Skeletal muscle satellite cell (primary cell): ENCODE measurements at regions not wholly inside any gene's neighbourhood (a gene's known extent, or its start where the extent isn't known, plus 50 kb on each side); places are given as distances from the start of the nearest gene placed in this dataset.
A peak's percentile ranks its signal among the peaks of the same experiment; 100 is the strongest.
"Not testable (repeated sequence)": the region's sequence is repeated elsewhere in the genome, so short reads cannot be mapped to it uniquely, and the experiment has no call there.

Experiments
- H3K27me3 ChIP-seq: 2 replicates; pipeline ENCODE4 v1.7.0; 2013; ENCODE audit warnings: low read length; ENCODE audit not compliant: control insufficient read depth, insufficient read depth
- H3K36me3 ChIP-seq: 2 replicates; pipeline ENCODE4 v1.7.0; 2013; ENCODE audit warnings: mild to moderate bottlenecking, control low read depth, low read length; ENCODE audit not compliant: insufficient read depth
- H3K4me1 ChIP-seq: 2 replicates; pipeline ENCODE4 v1.7.0; 2013; ENCODE audit warnings: low read length; ENCODE audit not compliant: control insufficient read depth, insufficient read depth
- H3K4me2 ChIP-seq: 2 replicates; pipeline ENCODE4 v1.7.0; 2013; ENCODE audit warnings: mild to moderate bottlenecking, low read length
- H3K4me3 ChIP-seq: 2 replicates; pipeline ENCODE4 v1.7.0; 2013; ENCODE audit warnings: low read length
- H3K9ac ChIP-seq: 2 replicates; pipeline ENCODE4 v1.7.0; 2013; ENCODE audit warnings: mild to moderate bottlenecking, low read depth, low read length, moderate library complexity
- H3K9me3 ChIP-seq: replicated peaks from 2 replicates; pipeline ENCODE4 v1.7.0; 2013; ENCODE audit warnings: mild to moderate bottlenecking, control low read depth, low read length

DNA sequence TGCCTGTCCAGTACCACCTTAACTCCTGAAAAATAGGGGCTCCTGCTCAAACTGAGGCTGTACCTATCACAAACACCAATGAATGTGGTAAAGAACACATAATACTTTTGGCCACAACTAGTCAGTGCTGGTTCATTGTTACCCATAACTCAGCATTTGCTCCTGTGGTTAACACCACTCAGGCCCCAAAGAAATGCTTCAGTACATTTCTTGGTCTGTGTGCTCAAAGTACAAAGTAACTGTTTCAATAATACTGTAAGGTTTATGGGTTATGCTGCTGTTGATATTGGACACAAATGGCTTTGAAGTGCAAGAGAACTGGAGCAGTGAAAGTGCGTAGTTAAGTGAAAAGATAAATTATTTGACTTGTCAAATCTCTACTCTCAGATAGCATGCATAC is 95.0 kb upstream of the TACR1 start:
- H3K27me3 ChIP-seq, result no peaks in the 10 kb centered on the region
- no peak overlapping the region for H3K4me3 ChIP-seq
- no peaks in the 10 kb centered on the region for H3K36me3 ChIP-seq
- no peak overlapping the region for H3K4me2 ChIP-seq
- no peaks in the 10 kb centered on the region for H3K9me3 ChIP-seq
- H3K4me1 ChIP-seq, result peaks cover 23% of the 10 kb centered on the region
- H3K9ac ChIP-seq, result no peak overlapping the region

GRCh38 chr2:75292826-75293225 is 93.5 kb upstream of the TACR1 start:
- Histone ChIP-seq H3K4me3 (no peak overlapping the region), H3K4me1 (peaks cover 25% of the 10 kb centered on the region), H3K9ac (no peak overlapping the region), H3K4me2 (no peak overlapping the region), H3K9me3 (no peaks in the 10 kb centered on the region), H3K27me3 (no peaks in the 10 kb centered on the region), H3K36me3 (no peaks in the 10 kb centered on the region)

GRCh38 chr2:75290600-75291150 is 91.4 kb upstream of the TACR1 start:
- Histone ChIP-seq H3K36me3 (no peaks in the 10 kb centered on the region), H3K27me3 (no peaks in the 10 kb centered on the region), H3K9me3 (no peaks in the 10 kb centered on the region), H3K4me2 (no peak overlapping the region), H3K4me1 (peaks cover 25% of the 10 kb centered on the region), H3K9ac (no peak overlapping the region), H3K4me3 (no peak overlapping the region)

DNA sequence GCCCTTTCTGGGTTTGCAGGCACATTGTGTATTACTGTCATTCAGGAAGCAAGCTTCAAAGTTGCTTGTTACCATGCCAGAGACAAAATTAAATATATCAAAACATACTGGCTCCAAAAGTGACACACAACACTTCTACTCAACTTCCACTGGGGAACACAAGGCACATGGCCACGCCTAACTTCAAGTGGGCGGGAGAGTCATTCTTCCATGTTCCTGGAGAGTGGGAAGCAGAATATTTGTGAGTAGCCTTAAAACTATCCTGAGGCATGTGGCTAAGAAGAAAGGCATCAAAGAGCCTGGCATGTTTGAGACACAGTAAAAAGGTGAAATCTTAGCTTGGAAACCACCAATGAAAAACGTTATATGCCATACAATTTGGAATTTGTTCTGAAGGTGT is 90.5 kb upstream of the TACR1 start:
- no peak overlapping the region for H3K4me3 ChIP-seq
- H3K4me1 ChIP-seq, result peaks cover 25% of the 10 kb centered on the region

DNA sequence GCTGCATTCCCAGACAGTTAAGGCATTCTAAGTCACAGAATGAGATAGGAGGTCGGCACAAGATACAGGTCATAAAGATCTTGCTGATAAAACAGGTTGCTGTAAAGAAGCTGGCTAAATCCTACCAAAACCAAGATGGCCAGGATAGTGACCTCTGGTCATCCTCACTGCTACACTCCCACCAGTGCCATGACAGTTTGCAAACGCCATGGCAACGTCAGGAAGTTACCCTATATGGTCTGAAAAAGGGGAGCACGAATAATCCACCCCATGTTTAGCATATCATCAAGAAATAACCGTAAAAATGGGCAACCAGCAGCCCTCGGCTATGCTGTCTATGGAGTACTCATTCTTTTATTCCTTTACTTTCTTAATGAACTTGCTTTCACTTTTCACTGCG is 89.9 kb upstream of the TACR1 start:
- not testable (repeated sequence) for H3K9ac ChIP-seq, H3K36me3 ChIP-seq, H3K4me2 ChIP-seq, H3K4me3 ChIP-seq, H3K9me3 ChIP-seq, H3K27me3 ChIP-seq
- H3K4me1 ChIP-seq, result peaks cover 25% of the 10 kb centered on the region

More for the DNA sequence above, 90.5 kb upstream of the TACR1 start:
- no peaks in the 10 kb centered on the region for H3K9me3 ChIP-seq
- no peaks in the 10 kb centered on the region for H3K36me3 ChIP-seq
- no peak overlapping the region for H3K9ac ChIP-seq
- H3K27me3 ChIP-seq, result no peaks in the 10 kb centered on the region
- H3K4me2 ChIP-seq, result no peak overlapping the region

- H3K27me3 ChIP-seq, result no peaks in the 10 kb centered on the region
- no peaks in the 10 kb centered on the region for H3K9me3 ChIP-seq
- no peak overlapping the region for H3K4me2 ChIP-seq
- H3K9ac ChIP-seq, result no peak overlapping the region
- H3K4me3 ChIP-seq, result no peak overlapping the region
- H3K36me3 ChIP-seq, result no peaks in the 10 kb centered on the region
- H3K4me1 ChIP-seq, result peaks cover 25% of the 10 kb centered on the region
Observed at GRCh38 chr2:75288760-75289159, 89.4 kb upstream of the TACR1 start.

GRCh38 chr2:75287624-75288316 is 88.5 kb upstream of the TACR1 start:
- Histone ChIP-seq H3K9ac (no peak overlapping the region), H3K9me3 (no peaks in the 10 kb centered on the region), H3K4me2 (no peak overlapping the region), H3K27me3 (no peaks in the 10 kb centered on the region), H3K4me3 (no peak overlapping the region), H3K36me3 (no peaks in the 10 kb centered on the region), H3K4me1 (peaks cover 19% of the 10 kb centered on the region)

DNA sequence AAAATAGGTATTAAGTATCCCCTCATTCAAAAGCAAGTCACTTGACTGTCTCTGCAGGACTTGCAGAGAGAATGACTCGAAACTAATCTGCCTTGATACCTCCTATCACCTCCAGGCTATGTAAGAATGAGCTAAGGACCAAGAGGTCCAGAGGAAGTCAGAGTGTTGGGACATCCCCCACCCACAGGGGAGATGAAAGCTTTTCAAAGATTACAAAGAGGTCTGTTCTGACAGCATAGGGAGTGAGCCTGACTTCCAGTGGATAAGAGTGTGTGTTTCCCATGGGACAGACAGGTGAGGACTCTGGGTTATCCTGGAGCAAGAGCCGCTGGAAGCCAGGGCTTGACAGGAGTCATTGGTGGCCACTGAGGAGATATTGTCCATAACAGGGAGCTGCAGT is 85.0 kb upstream of the TACR1 start:
- Histone ChIP-seq H3K36me3 (no peaks in the 10 kb centered on the region), H3K9me3 (no peaks in the 10 kb centered on the region), H3K27me3 (no peaks in the 10 kb centered on the region), H3K4me3 (no peak overlapping the region), H3K4me1 (peaks cover 2% of the 10 kb centered on the region), H3K9ac (no peak overlapping the region), H3K4me2 (no peak overlapping the region)

GRCh38 chr2:75278821-75279379 is 79.6 kb upstream of the TACR1 start:
- no peak overlapping the region for H3K4me2 ChIP-seq
- H3K9me3 ChIP-seq, result no peaks in the 10 kb centered on the region
- H3K4me3 ChIP-seq, result no peak overlapping the region
- no peaks in the 10 kb centered on the region for H3K27me3 ChIP-seq
- H3K36me3 ChIP-seq, result no peaks in the 10 kb centered on the region
- H3K9ac ChIP-seq, result no peak overlapping the region
- H3K4me1 ChIP-seq, result peaks cover 22% of the 10 kb centered on the region

- Histone ChIP-seq H3K36me3 (no peaks in the 10 kb centered on the region), H3K4me2 (no peak overlapping the region), H3K9ac (no peak overlapping the region), H3K4me3 (no peak overlapping the region), H3K9me3 (no peaks in the 10 kb centered on the region), H3K4me1 (peaks cover 22% of the 10 kb centered on the region), H3K27me3 (no peaks in the 10 kb centered on the region)
Observed at GRCh38 chr2:75278314-75278713, 79.0 kb upstream of the TACR1 start.

DNA sequence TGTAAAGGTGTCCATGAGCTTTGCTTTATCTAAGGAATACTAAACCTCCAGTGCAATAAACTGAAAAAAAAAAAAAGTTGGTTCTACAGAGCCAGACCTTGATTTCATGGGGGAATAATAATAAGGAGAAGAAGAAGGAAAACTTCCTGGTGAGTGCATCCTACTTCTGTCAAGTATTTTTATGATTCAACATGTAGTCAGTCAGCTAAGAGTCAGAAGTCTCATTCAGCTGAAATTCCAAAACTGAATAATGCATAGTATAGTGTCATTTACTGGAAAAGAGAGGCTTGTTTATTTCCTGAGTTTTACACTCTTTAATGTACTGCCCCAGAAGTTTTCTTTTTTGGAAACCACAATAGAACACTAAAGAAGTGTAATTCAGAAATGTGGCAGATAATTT is 77.8 kb upstream of the TACR1 start:
- H3K4me3 ChIP-seq, result peak overlapping the region; percentile 46
- peak overlapping the region; percentile 71 for H3K4me2 ChIP-seq
- H3K27me3 ChIP-seq, result no peaks in the 10 kb centered on the region
- no peaks in the 10 kb centered on the region for H3K9me3 ChIP-seq
- no peaks in the 10 kb centered on the region for H3K36me3 ChIP-seq
- peak overlapping the region; percentile 11 for H3K9ac ChIP-seq
- H3K4me1 ChIP-seq, result peaks cover 22% of the 10 kb centered on the region
